ENCODE measurements at regions not wholly inside any gene's neighbourhood (a gene's known extent, or its start where the extent isn't known, plus 50 kb on each side); places are given as distances from the start of the nearest gene placed in this dataset.

DNA sequence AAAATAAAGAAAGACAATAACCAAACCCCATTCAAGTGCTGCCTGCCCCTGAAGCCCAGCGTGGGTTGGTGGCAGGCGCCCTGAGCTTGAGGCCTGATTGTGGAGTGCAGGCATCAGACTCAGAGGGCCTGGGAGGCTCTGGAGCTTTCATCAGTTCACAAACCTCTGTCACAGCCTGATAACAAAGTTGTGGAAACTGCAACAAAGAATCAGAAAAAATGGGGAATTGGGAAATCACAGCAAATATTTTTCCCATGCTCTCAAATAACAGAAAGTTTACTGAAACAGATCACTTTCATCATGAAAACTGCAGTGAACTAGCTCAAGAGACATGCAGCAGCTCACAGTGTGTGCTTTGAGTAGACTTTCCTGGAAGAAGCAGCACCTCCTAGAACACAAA, 793.6 kb downstream of the UQCRFS1 start:
- DNase-seq (ENCODE audit: low read depth, low spot score) (no peak), ATAC-seq (no peak), FAIRE-seq (no peak)
- Histone ChIP-seq H3K27ac (ENCODE audit: control insufficient read depth, insufficient read depth) (no peak overlapping the region), H2AFZ (ENCODE audit: control insufficient read depth, low read depth, low read length) (no peak overlapping the region), H3K9ac (ENCODE audit: control insufficient read depth, insufficient read depth, low read length) (no peak overlapping the region), H3K9me3 (replicated peaks; ENCODE audit: control insufficient read depth, insufficient read depth, low read length) (no peaks in the 10 kb centered on the region; the same call in 2 of the 3 replicates), H3K36me3 (ENCODE audit: control insufficient read depth in 2 of 2, insufficient read depth in 2 of 2, low read length in 1 of 2) (no peaks in the 10 kb centered on the region), H3K79me2 (ENCODE audit: control insufficient read depth, insufficient read depth, low read length) (no peaks in the 10 kb centered on the region), H3K4me2 (ENCODE audit: control insufficient read depth, insufficient read depth) (no peak overlapping the region), H3K4me3 (no peak overlapping the region), H4K20me1 (ENCODE audit: control insufficient read depth, insufficient read depth) (no peaks in the 10 kb centered on the region), H3K4me1 (ENCODE audit: control insufficient read depth, insufficient read depth, low read length) (no peaks in the 10 kb centered on the region), H3K27me3 (replicated peaks in 1 of 2; ENCODE audit: control insufficient read depth in 2 of 2, insufficient read depth in 2 of 2, low read length in 1 of 2) (no peaks in the 10 kb centered on the region)
- BruUV-seq (replicated peaks): no TSS peak
- no peak for TF ChIP-seq SREBF1 (IDR thresholded peaks at IDR 0.05; ENCODE audit: low read length)
- TF ChIP-seq YY1 (IDR thresholded peaks at IDR 0.05; ENCODE audit: low read depth, low read length): no peak
- 17% methylated on average over 2 of the region's 2 CpGs for WGBS (ENCODE audit: insufficient coverage, insufficient replicate concordance, low lambda C conversion rate, missing lambda C conversion rate)
- ChIA-PET SMC1A (ENCODE audit: uncharacterized antibody, unreplicated experiment) (interaction anchor here (0.9 kb wide), 1 partner anchor 18 kb away, joined by 4 read pairs; no protein-coding TSS in a partner anchor), POLR2A (no interaction called here), RAD21 (ENCODE audit: unreplicated experiment) (no interaction called here), CTCF (interaction anchor here (1.1 kb wide), 1 partner anchor 211 kb away, joined by 3 read pairs; no protein-coding TSS in a partner anchor)
- in situ Hi-C loops (cut with MboI) (no loop called here), intact Hi-C loops (cut with micrococcal nuclease; ENCODE audit: unreplicated experiment) (no loop called here)

DNA sequence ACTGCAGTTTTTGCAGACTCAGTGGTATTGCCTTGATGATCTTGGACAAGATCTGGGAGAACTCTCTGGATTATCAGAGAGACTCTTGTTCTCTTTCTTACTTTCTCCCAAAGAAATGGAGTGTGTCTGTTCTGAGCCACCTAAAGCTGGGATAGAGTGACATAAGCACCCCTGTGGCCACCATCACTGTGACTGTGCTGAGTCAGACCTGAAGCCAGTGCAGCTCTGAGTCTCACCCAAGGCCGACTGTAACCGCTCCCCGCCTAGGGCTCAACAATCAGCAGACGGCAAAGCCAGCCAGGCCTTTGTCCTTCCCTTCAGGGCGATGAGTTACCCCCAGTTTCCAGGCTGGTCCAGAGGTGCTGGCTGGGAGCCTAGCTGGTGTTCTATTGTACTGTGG, 795.6 kb downstream of the UQCRFS1 start:
- ChIA-PET RAD21 (ENCODE audit: unreplicated experiment) (no interaction called here), POLR2A (no interaction called here), SMC1A (ENCODE audit: uncharacterized antibody, unreplicated experiment) (no interaction called here), CTCF (no interaction called here)
- no peaks in the 10 kb centered on the region for H3K36me3 ChIP-seq (ENCODE audit: control insufficient read depth in 2 of 2, insufficient read depth in 2 of 2, low read length in 1 of 2)
- no peak overlapping the region for H3K27ac ChIP-seq (ENCODE audit: control insufficient read depth, insufficient read depth)
- H3K4me2 ChIP-seq (ENCODE audit: control insufficient read depth, insufficient read depth): no peak overlapping the region
- WGBS (ENCODE audit: insufficient coverage, insufficient replicate concordance, low lambda C conversion rate, missing lambda C conversion rate): 36% methylated on average over 5 of the region's 5 CpGs
- DNase-seq (ENCODE audit: low read depth, low spot score): no peak
- H2AFZ ChIP-seq (ENCODE audit: control insufficient read depth, low read depth, low read length): no peak overlapping the region
- no peaks in the 10 kb centered on the region; the same call in 2 of the 3 replicates for H3K9me3 ChIP-seq (replicated peaks; ENCODE audit: control insufficient read depth, insufficient read depth, low read length)
- no peak overlapping the region for H3K9ac ChIP-seq (ENCODE audit: control insufficient read depth, insufficient read depth, low read length)
- in situ Hi-C loops (cut with MboI) (no loop called here), intact Hi-C loops (cut with micrococcal nuclease; ENCODE audit: unreplicated experiment) (no loop called here)
- no peak for FAIRE-seq
- no TSS peak for BruUV-seq (replicated peaks)
- H4K20me1 ChIP-seq (ENCODE audit: control insufficient read depth, insufficient read depth): no peaks in the 10 kb centered on the region
- H3K4me3 ChIP-seq: no peak overlapping the region
- no peak for ATAC-seq
- H3K79me2 ChIP-seq (ENCODE audit: control insufficient read depth, insufficient read depth, low read length): no peaks in the 10 kb centered on the region
- no peaks in the 10 kb centered on the region for H3K4me1 ChIP-seq (ENCODE audit: control insufficient read depth, insufficient read depth, low read length)
- H3K27me3 ChIP-seq (replicated peaks in 1 of 2; ENCODE audit: control insufficient read depth in 2 of 2, insufficient read depth in 2 of 2, low read length in 1 of 2): no peaks in the 10 kb centered on the region
- TF ChIP-seq SUZ12 (IDR thresholded peaks at IDR 0.05; ENCODE audit: unreplicated experiment) (no peak), RAD21 (IDR thresholded peaks at IDR 0.05; ENCODE audit: insufficient read depth, low read depth, low read length) (no peak), NRF1 (conservative IDR thresholded peaks at IDR 0.05; ENCODE audit: low read depth, low read length) (no peak), CHD2 (IDR thresholded peaks at IDR 0.05; ENCODE audit: borderline replicate concordance, low read depth, low read length) (no peak), NBN (IDR thresholded peaks at IDR 0.05) (no peak), JUNB (IDR thresholded peaks at IDR 0.05) (no peak)
- TF ChIP-seq, protein P1, sequence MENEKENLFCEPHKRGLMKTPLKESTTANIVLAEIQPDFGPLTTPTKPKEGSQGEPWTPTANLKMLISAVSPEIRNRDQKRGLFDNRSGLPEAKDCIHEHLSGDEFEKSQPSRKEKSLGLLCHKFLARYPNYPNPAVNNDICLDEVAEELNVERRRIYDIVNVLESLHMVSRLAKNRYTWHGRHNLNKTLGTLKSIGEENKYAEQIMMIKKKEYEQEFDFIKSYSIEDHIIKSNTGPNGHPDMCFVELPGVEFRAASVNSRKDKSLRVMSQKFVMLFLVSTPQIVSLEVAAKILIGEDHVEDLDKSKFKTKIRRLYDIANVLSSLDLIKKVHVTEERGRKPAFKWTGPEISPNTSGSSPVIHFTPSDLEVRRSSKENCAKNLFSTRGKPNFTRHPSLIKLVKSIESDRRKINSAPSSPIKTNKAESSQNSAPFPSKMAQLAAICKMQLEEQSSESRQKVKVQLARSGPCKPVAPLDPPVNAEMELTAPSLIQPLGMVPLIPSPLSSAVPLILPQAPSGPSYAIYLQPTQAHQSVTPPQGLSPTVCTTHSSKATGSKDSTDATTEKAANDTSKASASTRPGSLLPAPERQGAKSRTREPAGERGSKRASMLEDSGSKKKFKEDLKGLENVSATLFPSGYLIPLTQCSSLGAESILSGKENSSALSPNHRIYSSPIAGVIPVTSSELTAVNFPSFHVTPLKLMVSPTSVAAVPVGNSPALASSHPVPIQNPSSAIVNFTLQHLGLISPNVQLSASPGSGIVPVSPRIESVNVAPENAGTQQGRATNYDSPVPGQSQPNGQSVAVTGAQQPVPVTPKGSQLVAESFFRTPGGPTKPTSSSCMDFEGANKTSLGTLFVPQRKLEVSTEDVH (IDR thresholded peaks at IDR 0.05; ENCODE audit: low read depth, partially characterized antibody): no peak
- TF ChIP-seq, protein P2, sequence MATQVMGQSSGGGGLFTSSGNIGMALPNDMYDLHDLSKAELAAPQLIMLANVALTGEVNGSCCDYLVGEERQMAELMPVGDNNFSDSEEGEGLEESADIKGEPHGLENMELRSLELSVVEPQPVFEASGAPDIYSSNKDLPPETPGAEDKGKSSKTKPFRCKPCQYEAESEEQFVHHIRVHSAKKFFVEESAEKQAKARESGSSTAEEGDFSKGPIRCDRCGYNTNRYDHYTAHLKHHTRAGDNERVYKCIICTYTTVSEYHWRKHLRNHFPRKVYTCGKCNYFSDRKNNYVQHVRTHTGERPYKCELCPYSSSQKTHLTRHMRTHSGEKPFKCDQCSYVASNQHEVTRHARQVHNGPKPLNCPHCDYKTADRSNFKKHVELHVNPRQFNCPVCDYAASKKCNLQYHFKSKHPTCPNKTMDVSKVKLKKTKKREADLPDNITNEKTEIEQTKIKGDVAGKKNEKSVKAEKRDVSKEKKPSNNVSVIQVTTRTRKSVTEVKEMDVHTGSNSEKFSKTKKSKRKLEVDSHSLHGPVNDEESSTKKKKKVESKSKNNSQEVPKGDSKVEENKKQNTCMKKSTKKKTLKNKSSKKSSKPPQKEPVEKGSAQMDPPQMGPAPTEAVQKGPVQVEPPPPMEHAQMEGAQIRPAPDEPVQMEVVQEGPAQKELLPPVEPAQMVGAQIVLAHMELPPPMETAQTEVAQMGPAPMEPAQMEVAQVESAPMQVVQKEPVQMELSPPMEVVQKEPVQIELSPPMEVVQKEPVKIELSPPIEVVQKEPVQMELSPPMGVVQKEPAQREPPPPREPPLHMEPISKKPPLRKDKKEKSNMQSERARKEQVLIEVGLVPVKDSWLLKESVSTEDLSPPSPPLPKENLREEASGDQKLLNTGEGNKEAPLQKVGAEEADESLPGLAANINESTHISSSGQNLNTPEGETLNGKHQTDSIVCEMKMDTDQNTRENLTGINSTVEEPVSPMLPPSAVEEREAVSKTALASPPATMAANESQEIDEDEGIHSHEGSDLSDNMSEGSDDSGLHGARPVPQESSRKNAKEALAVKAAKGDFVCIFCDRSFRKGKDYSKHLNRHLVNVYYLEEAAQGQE (IDR thresholded peaks at IDR 0.05; ENCODE audit: low read depth, low read length): no peak
